PC-9 (cell line): ENCODE measurements at regions not wholly inside any gene's neighbourhood (a gene's known extent, or its start where the extent isn't known, plus 50 kb on each side); places are given as distances from the start of the nearest gene placed in this dataset.
"Not testable (repeated sequence)": the region's sequence is repeated elsewhere in the genome, so short reads cannot be mapped to it uniquely, and the experiment has no call there.

Experiments
- EZH2 ChIP-seq: fragments of 200-600 bp; sonication (generic); IDR thresholded peaks from 2 replicates; pipeline ENCODE4 v1.8.0; 2017; ENCODE audit warnings: antibody characterized with exemption, low read depth
- TF ChIP-seq, protein P1 (sequence below): fragments of 200-600 bp; sonication (generic); conservative IDR thresholded peaks from 2 replicates; pipeline ENCODE4 v1.6.1; 2017; ENCODE audit warnings: mixed run types, antibody characterized with exemption, mild to moderate bottlenecking, moderate library complexity

DNA sequence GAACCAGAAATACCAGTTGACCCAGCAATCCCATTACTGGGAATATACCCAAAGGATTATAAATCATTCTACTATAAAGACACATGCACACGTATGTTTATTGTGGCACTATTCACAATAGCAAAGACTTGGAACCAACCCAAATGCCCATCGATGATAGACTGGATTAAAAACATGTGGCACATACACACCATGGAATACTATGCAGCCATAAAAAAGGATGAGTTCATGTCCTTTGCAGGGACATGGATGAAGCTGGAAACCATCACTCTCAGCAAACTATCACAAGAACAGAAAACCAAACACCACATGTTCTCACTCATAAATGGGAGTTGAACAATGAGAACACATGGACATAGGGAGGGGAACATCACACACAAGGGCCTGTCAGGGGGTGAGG is 86.2 kb upstream of the SETMAR start:
- TF ChIP-seq, protein P1, sequence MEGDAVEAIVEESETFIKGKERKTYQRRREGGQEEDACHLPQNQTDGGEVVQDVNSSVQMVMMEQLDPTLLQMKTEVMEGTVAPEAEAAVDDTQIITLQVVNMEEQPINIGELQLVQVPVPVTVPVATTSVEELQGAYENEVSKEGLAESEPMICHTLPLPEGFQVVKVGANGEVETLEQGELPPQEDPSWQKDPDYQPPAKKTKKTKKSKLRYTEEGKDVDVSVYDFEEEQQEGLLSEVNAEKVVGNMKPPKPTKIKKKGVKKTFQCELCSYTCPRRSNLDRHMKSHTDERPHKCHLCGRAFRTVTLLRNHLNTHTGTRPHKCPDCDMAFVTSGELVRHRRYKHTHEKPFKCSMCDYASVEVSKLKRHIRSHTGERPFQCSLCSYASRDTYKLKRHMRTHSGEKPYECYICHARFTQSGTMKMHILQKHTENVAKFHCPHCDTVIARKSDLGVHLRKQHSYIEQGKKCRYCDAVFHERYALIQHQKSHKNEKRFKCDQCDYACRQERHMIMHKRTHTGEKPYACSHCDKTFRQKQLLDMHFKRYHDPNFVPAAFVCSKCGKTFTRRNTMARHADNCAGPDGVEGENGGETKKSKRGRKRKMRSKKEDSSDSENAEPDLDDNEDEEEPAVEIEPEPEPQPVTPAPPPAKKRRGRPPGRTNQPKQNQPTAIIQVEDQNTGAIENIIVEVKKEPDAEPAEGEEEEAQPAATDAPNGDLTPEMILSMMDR, result not testable (repeated sequence)
- not testable (repeated sequence) for TF ChIP-seq EZH2
